Heart left ventricle (tissue), 16 donors: ENCODE measurements at regions not wholly inside any gene's neighbourhood (a gene's known extent, or its start where the extent isn't known, plus 50 kb on each side); places are given as distances from the start of the nearest gene placed in this dataset.

Experiments used
- ATAC-seq, 4 donors: fragments of 200-7000 bp; cut with Tn5 transposase; one replicate each; pipeline ENCODE4 v1.9.1; 2020 to 2022; ENCODE audit warnings: moderate library complexity in 4 of 4, mild to moderate bottlenecking in 3 of 4, moderate number of reproducible peaks in 1 of 4
- DNase-seq, 5 donors: peaks; one replicate each; pipeline ENCODE4 v3.0.0-alpha.2; 2020
- H3K27ac ChIP-seq, 12 donors: fragments of 200-600 bp; sonication (generic) in 4 of 12; one replicate each; pipeline versions ENCODE4 v1.5.0 to v1.8.0; 2016 to 2022; ENCODE audit warnings: mild to moderate bottlenecking in 2 of 12
- H3K27me3 ChIP-seq, 9 donors: fragments of 200-600 bp; sonication (generic) in 2 of 9; one replicate each; pipeline versions ENCODE4 v1.5.1 to v1.8.0; 2016 to 2022; ENCODE audit warnings: mild to moderate bottlenecking in 3 of 9
- H3K36me3 ChIP-seq, 9 donors: fragments of 200-600 bp; sonication (generic) in 2 of 9; one replicate each; pipeline versions ENCODE4 v1.5.0 to v1.8.0; 2018 to 2022; ENCODE audit warnings: mild to moderate bottlenecking in 2 of 9
- H3K4me1 ChIP-seq, 12 donors: fragments of 200-600 bp; sonication (generic) in 4 of 12; one replicate each; pipeline versions ENCODE4 v1.5.0 to v1.8.0; 2016 to 2022; ENCODE audit warnings: mild to moderate bottlenecking in 3 of 12
- H3K4me3 ChIP-seq, 12 donors: fragments of 200-600 bp; sonication (generic) in 4 of 12; one replicate each; pipeline versions ENCODE4 v1.5.0 to v1.8.0; 2017 to 2022; ENCODE audit warnings: mild to moderate bottlenecking in 9 of 12, moderate library complexity in 4 of 12
- H3K9me3 ChIP-seq, 12 donors: fragments of 200-600 bp; sonication (generic) in 4 of 12; one replicate each; pipeline versions ENCODE4 v1.5.0 to v1.8.0; 2016 to 2022; ENCODE audit warnings: mild to moderate bottlenecking in 1 of 12
- POLR2A ChIP-seq, 2 donors: fragments of 450-650 bp; IDR thresholded peaks; one replicate each; pipeline ENCODE4 v1.6.1; 2017; ENCODE audit warnings: antibody characterized with exemption in 2 of 2, mild to moderate bottlenecking in 2 of 2, moderate library complexity in 2 of 2
- WGBS, 4 donors: extraction: QIAGEN DNeasy Blood & Tissue Kit in 2 of 4; methylation state at CpG; one replicate each; pipeline versions ENCODE4 v1.1.5 to v1.1.7; 2013 to 2018; 5-methylcytosine and 5-hydroxymethylcytosine counted together
- intact Hi-C, 10 donors: fragments of 100-400 bp; cut with DNase I; formaldehyde crosslinking; loops; one replicate each; pipeline versions ENCODE4 v1.11.1 to v1.14.2; 2022
- TF ChIP-seq, protein P1 (sequence below), 12 donors: fragments of 200-600 bp; sonication (generic) in 4 of 12; IDR thresholded peaks; one replicate each; pipeline versions ENCODE4 v1.5.0 to v1.8.0; 2018 to 2022; ENCODE audit warnings: antibody characterized with exemption in 12 of 12, mild to moderate bottlenecking in 5 of 12
- donor health status: ischemic (EF 13 %, LVEDD 7.1; RV severe dilation, severe dysfunction).
- donor health status: healthy with polysubstance abuse.
- donor health status: DM: no; HTN: yes; CAD: no.
- donor health status: DM: no; HTN: no; CAD: no.
- donor health status: ischemic (EF 25% LVEDD 6.9; RV normal size, moderate dysfunction).
- donor health status: ischemic (EF 25% LVEDD 5.7; RV mildly dilated, moderate dysfunction).
- donor health status: healthy.
- donor health status: DM: yes; HTN: yes; CAD: no.
- donor health status: ischemic (EF 35%, LVEDD 5.7; RV mildly dilated, moderate dysfunction).
- donor health status: nonischemic (EF 11% LVEDD 7.7; RV severe dilation, severe dysfunction).
- donor health status: DM: yes; HTN: yes; CAD: no.
- donor health status: PGD.
- donor health status: ischemic (EF 29% LVEDD 5.4; RV normal size, mild dysfunction).
- donor health status: nonischemic (EF 23%, LVEDD 6.1; RV moderate dilation, normal function).

GRCh38 chr2:147792966-147793617 is 51.7 kb upstream of the ACVR2A start:
- WGBS, 4 donors: 41 to 60% (median 59%) methylated on average over 2 of the region's 2 CpGs
- DNase-seq: no peak
- Histone ChIP-seq H3K36me3 (no peaks in the 10 kb centered on the region), H3K4me1 (no peaks in the 10 kb centered on the region), H3K4me3 (no peak overlapping the region), H3K27ac (no peak overlapping the region), H3K9me3 (no peaks in the 10 kb centered on the region), H3K27me3 (no peaks in the 10 kb centered on the region)
- ATAC-seq: no peak
- TF ChIP-seq, protein P1, sequence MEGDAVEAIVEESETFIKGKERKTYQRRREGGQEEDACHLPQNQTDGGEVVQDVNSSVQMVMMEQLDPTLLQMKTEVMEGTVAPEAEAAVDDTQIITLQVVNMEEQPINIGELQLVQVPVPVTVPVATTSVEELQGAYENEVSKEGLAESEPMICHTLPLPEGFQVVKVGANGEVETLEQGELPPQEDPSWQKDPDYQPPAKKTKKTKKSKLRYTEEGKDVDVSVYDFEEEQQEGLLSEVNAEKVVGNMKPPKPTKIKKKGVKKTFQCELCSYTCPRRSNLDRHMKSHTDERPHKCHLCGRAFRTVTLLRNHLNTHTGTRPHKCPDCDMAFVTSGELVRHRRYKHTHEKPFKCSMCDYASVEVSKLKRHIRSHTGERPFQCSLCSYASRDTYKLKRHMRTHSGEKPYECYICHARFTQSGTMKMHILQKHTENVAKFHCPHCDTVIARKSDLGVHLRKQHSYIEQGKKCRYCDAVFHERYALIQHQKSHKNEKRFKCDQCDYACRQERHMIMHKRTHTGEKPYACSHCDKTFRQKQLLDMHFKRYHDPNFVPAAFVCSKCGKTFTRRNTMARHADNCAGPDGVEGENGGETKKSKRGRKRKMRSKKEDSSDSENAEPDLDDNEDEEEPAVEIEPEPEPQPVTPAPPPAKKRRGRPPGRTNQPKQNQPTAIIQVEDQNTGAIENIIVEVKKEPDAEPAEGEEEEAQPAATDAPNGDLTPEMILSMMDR (IDR thresholded peaks at IDR 0.05): no peak
- TF ChIP-seq POLR2A (IDR thresholded peaks at IDR 0.05): no peak
- intact Hi-C loops: no loop called here

- TF ChIP-seq, protein P1 (IDR thresholded peaks at IDR 0.05): no peak
- TF ChIP-seq POLR2A (IDR thresholded peaks at IDR 0.05): no peak
- Histone ChIP-seq H3K27ac (no peak overlapping the region), H3K9me3 (no peaks in the 10 kb centered on the region), H3K36me3 (no peaks in the 10 kb centered on the region), H3K27me3 (no peaks in the 10 kb centered on the region), H3K4me1 (no peaks in the 10 kb centered on the region), H3K4me3 (no peak overlapping the region)
- intact Hi-C loops: no loop called here
- ATAC-seq: no peak
- 92 to 98% (median 95%) methylated on average over 2 of the region's 2 CpGs for WGBS, 4 donors
- DNase-seq: no peak
Measured at GRCh38 chr2:147790580-147790979, 54.2 kb upstream of the ACVR2A start.

DNA sequence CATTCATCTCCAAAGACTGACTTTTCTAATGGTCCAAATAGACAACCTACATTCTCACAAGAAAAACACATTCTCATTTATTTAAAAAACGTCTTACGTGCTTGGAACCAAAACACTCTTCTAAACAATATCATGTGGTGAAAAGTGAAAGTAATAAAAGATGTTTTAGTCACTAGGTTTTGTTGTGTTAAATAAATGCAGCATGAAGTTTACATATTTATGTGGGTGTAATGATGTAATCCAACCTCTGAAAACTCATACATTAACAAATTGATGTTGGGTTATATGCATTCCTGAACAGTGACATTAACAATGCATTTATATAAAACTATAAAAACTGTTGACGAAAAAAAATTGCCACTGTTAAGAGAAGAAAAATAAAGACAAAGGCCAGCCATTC is 55.1 kb upstream of the ACVR2A start:
- 44 to 74% (median 59%) methylated on average over 3 of the region's 3 CpGs for WGBS, 4 donors
- Histone ChIP-seq H3K4me3 (no peak overlapping the region), H3K27me3 (no peaks in the 10 kb centered on the region), H3K27ac (no peak overlapping the region), H3K4me1 (no peaks in the 10 kb centered on the region), H3K36me3 (no peaks in the 10 kb centered on the region), H3K9me3 (no peaks in the 10 kb centered on the region)
- no peak for TF ChIP-seq POLR2A (IDR thresholded peaks at IDR 0.05)
- TF ChIP-seq, protein P1 (IDR thresholded peaks at IDR 0.05): no peak
- DNase-seq (no peak), ATAC-seq (no peak)
- intact Hi-C loops: no loop called here

- Histone ChIP-seq H3K9me3 (no peaks in the 10 kb centered on the region), H3K27ac (no peak overlapping the region), H3K4me3 (no peak overlapping the region), H3K36me3 (no peaks in the 10 kb centered on the region), H3K4me1 (no peaks in the 10 kb centered on the region), H3K27me3 (no peaks in the 10 kb centered on the region)
- no peak for ATAC-seq
- no peak for DNase-seq
- intact Hi-C loops: no loop called here
- TF ChIP-seq, protein P1 (IDR thresholded peaks at IDR 0.05): no peak
- TF ChIP-seq POLR2A (IDR thresholded peaks at IDR 0.05): no peak
- WGBS, 4 donors: 65 to 73% (median 70%) methylated on average over 2 of the region's 2 CpGs
Measured at GRCh38 chr2:147789287-147789686, 55.5 kb upstream of the ACVR2A start.
